Stimulated activated naive CD8-positive, alpha-beta T cell treated with anti-CD3 and anti-CD28 coated beads, Interleukin-15, amount 100 ng/mL, for 72 hours (primary cell): ENCODE measurements at regions not wholly inside any gene's neighbourhood (a gene's known extent, or its start where the extent isn't known, plus 50 kb on each side); places are given as distances from the start of the nearest gene placed in this dataset.

ENCODE experiments used
- ATAC-seq: fragments of 150-1000 bp; cut with Tn5 transposase; 2 replicates; pipeline ENCODE4 v1.10.0; 2021; ENCODE audit warnings: mild to moderate bottlenecking, moderate library complexity
- DNase-seq, 2 donors: peaks; one replicate each; pipeline ENCODE4 v3.0.0; 2021 to 2022
- H3K27ac Mint-ChIP-seq, 2 donors: one replicate each; pipeline ENCODE4 v1.8.0; 2022; ENCODE audit warnings: mild to moderate bottlenecking in 2 of 2, mixed read lengths in 2 of 2, moderate library complexity in 2 of 2
- H3K27me3 Mint-ChIP-seq: one replicate; pipeline ENCODE4 v1.8.0; 2022; ENCODE audit warnings: mixed read lengths
- H3K4me1 Mint-ChIP-seq: one replicate; pipeline ENCODE4 v1.8.0; 2022; ENCODE audit warnings: mild to moderate bottlenecking, mixed read lengths
- H3K4me3 Mint-ChIP-seq, 2 donors: one replicate each; pipeline ENCODE4 v1.8.0; 2022; ENCODE audit warnings: mild to moderate bottlenecking in 2 of 2, mixed read lengths in 2 of 2, moderate library complexity in 1 of 2
- H3K9me3 Mint-ChIP-seq, 2 donors: one replicate each; pipeline ENCODE4 v1.8.0; 2022; ENCODE audit warnings: mixed read lengths in 2 of 2

GRCh38 chr6:169035385-169036240, 218.0 kb downstream of the THBS2 start:
- Mint-ChIP-seq H3K9me3 (peaks cover 7 to 16% of the 10 kb centered on the region in 2 donors), H3K27me3 (peaks cover 3% of the 10 kb centered on the region), H3K4me3 (no peak overlapping the region), H3K27ac (no peak overlapping the region), H3K4me1 (no peaks in the 10 kb centered on the region)
- DNase-seq = no peak
- ATAC-seq = no peak

- no peak overlapping the region for H3K27ac Mint-ChIP-seq
- H3K4me1 Mint-ChIP-seq = no peaks in the 10 kb centered on the region
- DNase-seq (no peak), ATAC-seq (no peak)
- peaks cover 7 to 16% of the 10 kb centered on the region in 2 donors for H3K9me3 Mint-ChIP-seq
- H3K27me3 Mint-ChIP-seq = peaks cover 4% of the 10 kb centered on the region
- no peak overlapping the region for H3K4me3 Mint-ChIP-seq
Measured at GRCh38 chr6:169034516-169035167, 219.0 kb downstream of the THBS2 start.

- no peak for DNase-seq
- Mint-ChIP-seq H3K27me3 (peaks cover 8% of the 10 kb centered on the region), H3K4me1 (no peaks in the 10 kb centered on the region), H3K27ac (no peak overlapping the region), H3K4me3 (no peak overlapping the region), H3K9me3 (no peaks in the 10 kb centered on the region)
- ATAC-seq = no peak
Measured at GRCh38 chr6:169029861-169030260, 223.8 kb downstream of the THBS2 start.

GRCh38 chr6:169028343-169028742, 225.3 kb downstream of the THBS2 start:
- peaks cover 8% of the 10 kb centered on the region for H3K27me3 Mint-ChIP-seq
- no peaks in the 10 kb centered on the region for H3K9me3 Mint-ChIP-seq
- DNase-seq (no peak), ATAC-seq (no peak)
- no peak overlapping the region for H3K27ac Mint-ChIP-seq
- no peaks in the 10 kb centered on the region for H3K4me1 Mint-ChIP-seq
- no peak overlapping the region for H3K4me3 Mint-ChIP-seq

GRCh38 chr6:169026175-169026574, 227.5 kb downstream of the THBS2 start:
- no peak overlapping the region for H3K4me3 Mint-ChIP-seq
- no peaks in the 10 kb centered on the region for H3K4me1 Mint-ChIP-seq
- H3K27me3 Mint-ChIP-seq = peaks cover 8% of the 10 kb centered on the region
- no peak for DNase-seq
- ATAC-seq = no peak
- H3K27ac Mint-ChIP-seq = no peak overlapping the region
- H3K9me3 Mint-ChIP-seq = no peaks in the 10 kb centered on the region

GRCh38 chr6:169024047-169024660, 229.5 kb downstream of the THBS2 start:
- ATAC-seq = peak; percentile 64
- no peak for DNase-seq
- Mint-ChIP-seq H3K4me1 (no peaks in the 10 kb centered on the region), H3K27ac (no peak overlapping the region), H3K27me3 (no peaks in the 10 kb centered on the region), H3K4me3 (no peak overlapping the region), H3K9me3 (no peaks in the 10 kb centered on the region)

- Mint-ChIP-seq H3K9me3 (no peaks in the 10 kb centered on the region), H3K27me3 (no peaks in the 10 kb centered on the region), H3K4me3 (no peak overlapping the region), H3K27ac (no peak overlapping the region), H3K4me1 (no peaks in the 10 kb centered on the region)
- ATAC-seq = no peak
- DNase-seq = no peak
Measured at GRCh38 chr6:169023161-169023874, 230.3 kb downstream of the THBS2 start.

- Mint-ChIP-seq H3K4me1 (no peaks in the 10 kb centered on the region), H3K4me3 (no peak overlapping the region)
- no peak for DNase-seq
Measured at GRCh38 chr6:169022079-169022478, 231.6 kb downstream of the THBS2 start.

GRCh38 chr6:169020821-169021220, 232.8 kb downstream of the THBS2 start:
- H3K4me3 Mint-ChIP-seq = no peak overlapping the region
- H3K9me3 Mint-ChIP-seq = peaks cover 21 to 22% of the 10 kb centered on the region in 2 donors
- DNase-seq = no peak
- H3K4me1 Mint-ChIP-seq = no peaks in the 10 kb centered on the region
- ATAC-seq = no peak
- peaks cover 19% of the 10 kb centered on the region for H3K27me3 Mint-ChIP-seq
- H3K27ac Mint-ChIP-seq = no peak overlapping the region

More at GRCh38 chr6:169022079-169022478, 231.6 kb downstream of the THBS2 start:
- H3K27me3 Mint-ChIP-seq = peaks cover 10% of the 10 kb centered on the region
- no peak overlapping the region for H3K27ac Mint-ChIP-seq
- no peak for ATAC-seq
- peaks cover 9 to 10% of the 10 kb centered on the region in 2 donors for H3K9me3 Mint-ChIP-seq

GRCh38 chr6:169019727-169020491, 233.7 kb downstream of the THBS2 start:
- Mint-ChIP-seq H3K27ac (no peak overlapping the region), H3K27me3 (peaks cover 28% of the 10 kb centered on the region), H3K9me3 (peaks cover 24 to 31% of the 10 kb centered on the region in 2 donors), H3K4me3 (no peak overlapping the region), H3K4me1 (no peaks in the 10 kb centered on the region)
- ATAC-seq = no peak
- no peak for DNase-seq

- Mint-ChIP-seq H3K27me3 (peaks cover 33% of the 10 kb centered on the region), H3K27ac (no peak overlapping the region), H3K4me3 (no peak overlapping the region), H3K4me1 (no peaks in the 10 kb centered on the region), H3K9me3 (peaks cover 24 to 34% of the 10 kb centered on the region in 2 donors)
- DNase-seq = no peak
- no peak for ATAC-seq
Measured at GRCh38 chr6:169019111-169019510, 234.5 kb downstream of the THBS2 start.

GRCh38 chr6:169016758-169017157, 236.9 kb downstream of the THBS2 start:
- no peak overlapping the region for H3K27ac Mint-ChIP-seq
- no peak for DNase-seq
- H3K4me3 Mint-ChIP-seq = no peak overlapping the region
- peaks cover 24 to 42% of the 10 kb centered on the region in 2 donors for H3K9me3 Mint-ChIP-seq
- no peaks in the 10 kb centered on the region for H3K4me1 Mint-ChIP-seq
- H3K27me3 Mint-ChIP-seq = peaks cover 33% of the 10 kb centered on the region
- no peak for ATAC-seq

- peaks cover 33% of the 10 kb centered on the region for H3K27me3 Mint-ChIP-seq
- H3K4me1 Mint-ChIP-seq = no peaks in the 10 kb centered on the region
Measured at GRCh38 chr6:169014211-169015197, 239.1 kb downstream of the THBS2 start.

GRCh38 chr6:169009628-169010027, 244.0 kb downstream of the THBS2 start:
- H3K9me3 Mint-ChIP-seq = peaks cover 0 to 10% of the 10 kb centered on the region in 2 donors
- H3K27me3 Mint-ChIP-seq = peaks cover 2% of the 10 kb centered on the region
- H3K4me3 Mint-ChIP-seq = no peak overlapping the region
- no peaks in the 10 kb centered on the region for H3K4me1 Mint-ChIP-seq
- ATAC-seq (no peak), DNase-seq (no peak)
- H3K27ac Mint-ChIP-seq = no peak overlapping the region

More at GRCh38 chr6:169014211-169015197, 239.1 kb downstream of the THBS2 start:
- DNase-seq (no peak), ATAC-seq (no peak)
- Mint-ChIP-seq H3K9me3 (peaks cover 24 to 42% of the 10 kb centered on the region in 2 donors), H3K27ac (no peak overlapping the region), H3K4me3 (no peak overlapping the region)
